ENCODE measurements at regions not wholly inside any gene's neighbourhood (a gene's known extent, or its start where the extent isn't known, plus 50 kb on each side); places are given as distances from the start of the nearest gene placed in this dataset.

- no peaks in the 10 kb centered on the region for H3K27me3 ChIP-seq (replicated peaks; ENCODE audit: insufficient read depth)
- H3K4me3 ChIP-seq: no peak overlapping the region
- ATAC-seq (ENCODE audit: insufficient number of reproducible peaks, low FRiP score, low read depth): no peak
- no peaks in the 10 kb centered on the region for H3K9me3 ChIP-seq
- no peaks in the 10 kb centered on the region for H3K4me1 ChIP-seq (ENCODE audit: control insufficient read depth in 1 of 2, low read depth in 2 of 2)
- no peak for DNase-seq (ENCODE audit: low spot score)
- H3K27ac ChIP-seq: no peak overlapping the region
- TF ChIP-seq CTCF (IDR thresholded peaks at IDR 0.05): no peak
- no peaks in the 10 kb centered on the region for H3K36me3 ChIP-seq
These were observed 750.3 kb downstream of the OLFM4 start for GRCh38 chr13:53778937-53779336.

- Histone ChIP-seq H3K4me3 (no peak overlapping the region), H3K27me3 (replicated peaks; ENCODE audit: insufficient read depth) (no peaks in the 10 kb centered on the region), H3K36me3 (no peaks in the 10 kb centered on the region), H3K4me1 (ENCODE audit: control insufficient read depth in 1 of 2, low read depth in 2 of 2) (no peaks in the 10 kb centered on the region), H3K27ac (no peak overlapping the region), H3K9me3 (no peaks in the 10 kb centered on the region)
- ATAC-seq (ENCODE audit: insufficient number of reproducible peaks, low FRiP score, low read depth): no peak
- DNase-seq (ENCODE audit: low spot score): no peak
- no peak for TF ChIP-seq CTCF (IDR thresholded peaks at IDR 0.05)
These were observed 753.3 kb downstream of the OLFM4 start for GRCh38 chr13:53781941-53782340.

- H3K4me1 ChIP-seq (ENCODE audit: control insufficient read depth in 1 of 2, low read depth in 2 of 2): no peaks in the 10 kb centered on the region
- DNase-seq (ENCODE audit: low spot score): no peak
- ATAC-seq (ENCODE audit: insufficient number of reproducible peaks, low FRiP score, low read depth): no peak
- no peaks in the 10 kb centered on the region for H3K27me3 ChIP-seq (replicated peaks; ENCODE audit: insufficient read depth)
- H3K36me3 ChIP-seq: no peaks in the 10 kb centered on the region
- no peak overlapping the region for H3K27ac ChIP-seq
- H3K4me3 ChIP-seq: peak overlapping the region; percentile 43
- peak; percentile 63 for TF ChIP-seq CTCF (IDR thresholded peaks at IDR 0.05)
- H3K9me3 ChIP-seq: no peaks in the 10 kb centered on the region
These were observed 753.9 kb downstream of the OLFM4 start for GRCh38 chr13:53782488-53782961.

- H3K9me3 ChIP-seq: no peaks in the 10 kb centered on the region
These were observed 754.9 kb downstream of the OLFM4 start for GRCh38 chr13:53783471-53783870.

GRCh38 chr13:53788286-53788685 is 759.7 kb downstream of the OLFM4 start:
- H3K27ac ChIP-seq: no peak overlapping the region
- no peaks in the 10 kb centered on the region for H3K27me3 ChIP-seq (replicated peaks; ENCODE audit: insufficient read depth)
- no peak overlapping the region for H3K4me3 ChIP-seq
- no peaks in the 10 kb centered on the region for H3K9me3 ChIP-seq
- ATAC-seq (ENCODE audit: insufficient number of reproducible peaks, low FRiP score, low read depth): no peak
- TF ChIP-seq CTCF (IDR thresholded peaks at IDR 0.05): no peak
- no peak for DNase-seq (ENCODE audit: low spot score)
- no peaks in the 10 kb centered on the region for H3K36me3 ChIP-seq
- H3K4me1 ChIP-seq (ENCODE audit: control insufficient read depth in 1 of 2, low read depth in 2 of 2): no peaks in the 10 kb centered on the region

More at GRCh38 chr13:53783471-53783870, 754.9 kb downstream of the OLFM4 start:
- no peak for TF ChIP-seq CTCF (IDR thresholded peaks at IDR 0.05)
- ATAC-seq (ENCODE audit: insufficient number of reproducible peaks, low FRiP score, low read depth): no peak
- Histone ChIP-seq H3K4me1 (ENCODE audit: control insufficient read depth in 1 of 2, low read depth in 2 of 2) (no peaks in the 10 kb centered on the region), H3K36me3 (no peaks in the 10 kb centered on the region), H3K27me3 (replicated peaks; ENCODE audit: insufficient read depth) (no peaks in the 10 kb centered on the region), H3K4me3 (no peak overlapping the region), H3K27ac (no peak overlapping the region)
- no peak for DNase-seq (ENCODE audit: low spot score)
